Cardiac fibroblast (primary cell): ENCODE measurements at regions not wholly inside any gene's neighbourhood (a gene's known extent, or its start where the extent isn't known, plus 50 kb on each side); places are given as distances from the start of the nearest gene placed in this dataset.

Source experiments
- DNase-seq, 2 donors: peaks; one replicate each; pipeline versions ENCODE4 v3.0.0 to v3.0.0-alpha.2; 2010; ENCODE audit warnings: low read depth in 2 of 2
- H3K4me3 ChIP-seq, 2 donors: replicated peaks in 1 of 2; 1 replicate in 1 of 2; 2 replicates in 1 of 2; pipeline ENCODE4 v1.5.1; 2011; ENCODE audit warnings: low read depth in 2 of 2, low read length in 2 of 2, mild to moderate bottlenecking in 2 of 2, moderate library complexity in 1 of 2
- TF ChIP-seq, protein P1 (sequence below): IDR thresholded peaks from one replicate; pipeline ENCODE4 v1.5.1; 2011; ENCODE audit warnings: low read depth, mild to moderate bottlenecking, low read length, inconsistent platforms

DNA sequence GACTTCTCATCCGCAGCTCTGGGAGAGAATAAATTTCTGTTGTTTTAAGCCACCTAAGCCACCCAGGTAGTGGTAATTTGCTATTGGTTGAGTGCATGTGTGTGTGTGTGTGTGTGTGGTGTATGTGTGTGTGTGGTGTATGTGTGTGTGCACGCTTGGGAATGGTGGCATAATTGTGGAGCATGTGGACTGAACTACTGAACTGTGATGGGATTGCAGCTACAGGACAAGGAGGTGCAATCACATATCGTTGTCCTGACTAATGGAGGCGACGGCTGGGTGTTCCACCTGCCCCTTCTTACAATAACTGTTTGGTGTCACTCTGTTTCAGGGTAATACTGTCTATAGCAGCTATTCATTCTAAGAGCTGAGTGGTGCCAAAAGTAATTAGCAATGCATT lies 448.7 kb upstream of the PFKP start:
- H3K4me3 ChIP-seq = no peak overlapping the region
- no peak for DNase-seq
- TF ChIP-seq, protein P1, sequence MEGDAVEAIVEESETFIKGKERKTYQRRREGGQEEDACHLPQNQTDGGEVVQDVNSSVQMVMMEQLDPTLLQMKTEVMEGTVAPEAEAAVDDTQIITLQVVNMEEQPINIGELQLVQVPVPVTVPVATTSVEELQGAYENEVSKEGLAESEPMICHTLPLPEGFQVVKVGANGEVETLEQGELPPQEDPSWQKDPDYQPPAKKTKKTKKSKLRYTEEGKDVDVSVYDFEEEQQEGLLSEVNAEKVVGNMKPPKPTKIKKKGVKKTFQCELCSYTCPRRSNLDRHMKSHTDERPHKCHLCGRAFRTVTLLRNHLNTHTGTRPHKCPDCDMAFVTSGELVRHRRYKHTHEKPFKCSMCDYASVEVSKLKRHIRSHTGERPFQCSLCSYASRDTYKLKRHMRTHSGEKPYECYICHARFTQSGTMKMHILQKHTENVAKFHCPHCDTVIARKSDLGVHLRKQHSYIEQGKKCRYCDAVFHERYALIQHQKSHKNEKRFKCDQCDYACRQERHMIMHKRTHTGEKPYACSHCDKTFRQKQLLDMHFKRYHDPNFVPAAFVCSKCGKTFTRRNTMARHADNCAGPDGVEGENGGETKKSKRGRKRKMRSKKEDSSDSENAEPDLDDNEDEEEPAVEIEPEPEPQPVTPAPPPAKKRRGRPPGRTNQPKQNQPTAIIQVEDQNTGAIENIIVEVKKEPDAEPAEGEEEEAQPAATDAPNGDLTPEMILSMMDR = no peak

DNA sequence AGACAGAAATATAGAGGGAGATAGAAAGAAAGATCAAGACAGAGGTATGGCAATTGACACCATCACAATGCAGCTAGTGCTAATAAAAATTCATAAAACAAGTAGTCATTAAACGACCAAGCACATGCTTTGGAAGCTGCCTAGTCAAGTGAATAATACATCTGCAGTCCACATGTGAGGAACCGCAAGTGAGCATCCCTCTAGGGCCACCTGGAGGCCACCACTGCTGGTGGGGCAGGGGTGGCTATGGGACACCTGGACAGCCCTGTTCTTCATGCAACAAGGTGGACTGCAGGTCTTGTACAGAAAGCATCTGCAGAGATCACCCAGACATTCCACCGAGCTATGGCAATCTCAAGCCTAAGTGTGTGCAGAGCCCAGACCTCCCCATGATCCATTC lies 451.1 kb upstream of the PFKP start:
- DNase-seq = no peak
- TF ChIP-seq, protein P1 = no peak
- no peak overlapping the region for H3K4me3 ChIP-seq

DNA sequence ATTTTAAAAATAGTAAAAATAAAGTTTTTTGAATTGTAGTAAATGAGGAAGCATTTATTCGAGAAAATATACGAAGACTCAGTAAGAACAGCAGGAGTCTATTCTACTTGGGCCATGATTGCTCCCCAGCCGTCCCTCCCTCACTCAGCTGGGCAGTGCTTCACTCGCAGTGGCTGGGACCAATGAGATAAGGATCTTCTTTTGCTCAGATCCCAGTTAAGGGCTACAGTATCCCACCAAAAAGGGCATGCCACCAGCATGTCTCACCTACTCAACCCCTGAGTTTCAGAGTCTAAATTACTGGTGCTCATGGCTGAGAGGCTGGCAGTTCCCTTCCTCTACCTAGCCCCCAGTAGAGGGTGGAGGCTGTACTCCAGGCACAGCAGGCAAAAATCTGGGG lies 455.7 kb upstream of the PFKP start:
- no peak overlapping the region for H3K4me3 ChIP-seq
- TF ChIP-seq, protein P1 = no peak
- no peak for DNase-seq

DNA sequence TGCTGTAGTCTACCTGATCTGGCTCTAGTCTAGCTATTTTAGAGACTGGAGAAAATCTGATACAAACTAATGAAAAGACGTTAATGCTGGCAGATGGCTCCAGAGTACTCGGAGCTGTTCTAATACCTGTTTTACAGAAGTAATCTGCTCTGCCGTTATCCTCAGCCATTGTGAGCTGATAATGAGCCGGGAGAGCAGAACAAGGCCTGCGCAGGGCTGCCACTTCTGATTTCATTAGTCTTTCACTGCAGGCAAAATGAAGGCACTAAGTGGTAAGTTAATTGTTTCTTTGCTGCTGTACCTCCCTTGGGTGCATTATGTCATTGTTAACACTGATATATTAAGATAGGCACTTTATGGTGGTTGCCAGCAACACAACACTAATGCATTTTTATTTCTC lies 456.4 kb upstream of the PFKP start:
- TF ChIP-seq, protein P1 = no peak
- no peak overlapping the region for H3K4me3 ChIP-seq
- DNase-seq = no peak

DNA sequence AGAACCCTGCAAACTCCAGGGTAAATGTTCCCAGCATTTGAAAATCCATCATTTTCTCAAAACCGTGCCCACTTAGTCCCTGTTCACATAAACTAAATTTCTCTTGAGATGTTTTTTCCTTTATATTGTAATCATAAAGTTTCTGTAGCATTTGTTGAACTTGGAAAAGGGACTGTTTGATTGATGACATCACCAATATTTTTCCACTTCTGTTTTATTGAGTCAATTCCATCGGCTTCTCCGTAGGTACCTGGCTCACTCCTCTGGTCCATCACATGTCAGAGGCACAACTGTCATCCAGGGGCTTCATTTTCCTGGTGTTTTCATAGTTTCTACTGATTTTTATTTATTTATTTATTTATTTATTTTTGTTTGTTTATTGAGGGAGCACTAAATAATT lies 462.5 kb upstream of the PFKP start:
- no peak for DNase-seq
- TF ChIP-seq, protein P1 = no peak
- no peak overlapping the region for H3K4me3 ChIP-seq

DNA sequence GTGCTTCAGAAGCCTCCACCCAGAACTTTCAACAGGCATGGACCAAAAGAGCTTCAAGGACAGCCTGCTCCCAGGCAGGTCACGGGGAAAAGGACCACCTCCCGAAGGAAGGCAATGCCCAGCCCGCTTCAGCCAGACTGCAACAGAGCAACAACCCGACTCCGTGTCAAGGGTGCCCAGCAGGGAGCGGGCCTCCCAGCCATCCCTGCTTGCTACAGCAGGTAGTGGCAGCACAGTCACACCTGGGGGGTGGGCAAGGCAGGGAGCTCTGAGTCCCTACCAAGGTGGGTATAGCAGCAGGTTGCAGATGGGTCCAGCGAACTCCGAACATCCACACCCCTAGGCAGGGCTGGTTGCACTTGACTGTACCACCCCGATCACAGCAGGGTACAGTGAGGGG lies 467.8 kb upstream of the PFKP start:
- DNase-seq = no peak
- TF ChIP-seq, protein P1 = no peak
- no peak overlapping the region for H3K4me3 ChIP-seq

DNA sequence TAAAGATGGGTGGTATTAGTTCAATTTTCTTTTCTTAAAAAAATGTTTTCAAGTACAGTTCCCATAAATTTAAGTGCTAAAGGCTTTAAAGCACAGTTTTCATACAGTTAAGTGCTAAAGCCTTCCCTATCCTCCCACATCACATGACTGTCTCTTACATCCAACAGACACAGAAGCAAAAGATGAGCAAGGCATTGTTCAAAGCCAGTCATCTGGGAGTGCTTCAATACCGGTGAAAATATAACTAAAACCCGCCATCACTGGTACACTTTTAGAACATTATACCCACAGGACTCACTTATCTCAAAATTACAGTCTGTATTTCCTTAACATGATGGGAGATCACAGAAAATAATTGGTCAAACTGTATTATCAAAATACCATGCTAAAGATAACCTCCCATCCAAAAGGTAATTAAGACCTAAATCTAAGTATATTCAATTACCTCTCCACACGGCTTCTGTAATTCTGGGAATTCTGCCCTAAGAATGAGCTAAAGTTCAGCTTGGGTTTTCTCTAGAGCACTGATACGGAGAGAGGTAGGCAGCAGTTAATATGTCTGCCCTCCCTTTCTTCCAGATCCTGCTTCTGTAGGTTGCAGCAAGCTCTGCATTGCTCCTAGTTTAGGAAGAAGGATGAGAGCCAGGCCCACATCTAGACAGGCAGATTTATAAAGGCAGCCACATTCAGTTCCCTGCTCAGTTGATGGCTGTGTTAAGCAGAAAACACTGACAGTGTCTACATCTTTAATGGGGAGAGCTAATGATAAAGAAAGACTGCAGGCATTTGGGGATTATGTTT lies 474.8 kb upstream of the PFKP start:
- H3K4me3 ChIP-seq = no peak overlapping the region
- no peak for DNase-seq
- TF ChIP-seq, protein P1 = no peak
